Fibroblast of lung (primary cell): ENCODE measurements at regions not wholly inside any gene's neighbourhood (a gene's known extent, or its start where the extent isn't known, plus 50 kb on each side); places are given as distances from the start of the nearest gene placed in this dataset.
A peak's percentile ranks its signal among the peaks of the same experiment; 100 is the strongest.

Experiments
- DNase-seq, 2 donors: peaks; one replicate each; pipeline versions ENCODE4 v3.0.0 to v3.0.0-alpha.2; 2010; ENCODE audit warnings: low read depth in 2 of 2
- H2AFZ ChIP-seq: 2 replicates; pipeline ENCODE4 v1.5.1; 2012; ENCODE audit warnings: low read length, control low read depth, inconsistent platforms
- H3K27ac ChIP-seq: 2 replicates; pipeline ENCODE4 v1.5.1; 2011; ENCODE audit warnings: low read length, control low read depth; ENCODE audit not compliant: insufficient read depth
- H3K27me3 ChIP-seq: 2 replicates; pipeline ENCODE4 v1.5.1; 2011; ENCODE audit warnings: mild to moderate bottlenecking, low read length; ENCODE audit not compliant: control insufficient read depth, insufficient read depth
- H3K36me3 ChIP-seq: 2 replicates; pipeline ENCODE4 v1.5.1; 2011; ENCODE audit warnings: low read length; ENCODE audit not compliant: control insufficient read depth, insufficient read depth
- H3K4me1 ChIP-seq: 2 replicates; pipeline ENCODE4 v1.5.1; 2011; ENCODE audit warnings: low read length; ENCODE audit not compliant: control insufficient read depth, insufficient read depth; ENCODE audit errors: extremely low read depth
- H3K4me2 ChIP-seq: 2 replicates; pipeline ENCODE4 v1.5.1; 2011; ENCODE audit warnings: low read length, control low read depth; ENCODE audit not compliant: insufficient read depth; ENCODE audit errors: extremely low read depth
- H3K4me3 ChIP-seq, 4 experiments: fragments of 200-600 bp in 1 of 4; sonication (generic) in 1 of 4; replicated peaks in 1 of 4; 2 replicates each; pipeline ENCODE4 v1.5.1; 2011 to 2016; ENCODE audit warnings: low read length in 4 of 4, low read depth in 3 of 4, mild to moderate bottlenecking in 3 of 4, control low read depth in 2 of 4, inconsistent platforms in 1 of 4, mixed read lengths in 1 of 4; ENCODE audit not compliant: insufficient read depth in 1 of 4; ENCODE audit errors: control extremely low read depth in 1 of 4
- H3K79me2 ChIP-seq: 2 replicates; pipeline ENCODE4 v1.5.1; 2012; ENCODE audit warnings: mild to moderate bottlenecking, low read length, inconsistent platforms; ENCODE audit not compliant: control insufficient read depth, insufficient read depth
- H3K9ac ChIP-seq: 2 replicates; pipeline ENCODE4 v1.5.1; 2011; ENCODE audit warnings: mild to moderate bottlenecking, low read length, control low read depth; ENCODE audit not compliant: insufficient read depth
- H3K9me3 ChIP-seq: 2 replicates; pipeline ENCODE4 v1.5.1; 2012; ENCODE audit warnings: low read depth, low read length; ENCODE audit not compliant: control insufficient read depth, insufficient read depth
- H4K20me1 ChIP-seq: 2 replicates; pipeline ENCODE4 v1.5.1; 2011; ENCODE audit warnings: low read length; ENCODE audit not compliant: control insufficient read depth, insufficient read depth; ENCODE audit errors: extremely low read depth
- EZH2 ChIP-seq: IDR thresholded peaks from 2 replicates; pipeline ENCODE4 v1.5.1; 2012; ENCODE audit warnings: low read length, control low read depth, mild to moderate bottlenecking; ENCODE audit errors: missing control alignments
- TF ChIP-seq, protein P1 (sequence below), 2 donors: IDR thresholded peaks in 1 of 2; conservative IDR thresholded peaks in 1 of 2; 1 replicate in 1 of 2; 2 replicates in 1 of 2; pipeline ENCODE4 v1.5.1; 2011 to 2012; ENCODE audit warnings: low read length in 2 of 2, control low read depth in 1 of 2, inconsistent platforms in 1 of 2, low read depth in 1 of 2, mild to moderate bottlenecking in 1 of 2

DNA sequence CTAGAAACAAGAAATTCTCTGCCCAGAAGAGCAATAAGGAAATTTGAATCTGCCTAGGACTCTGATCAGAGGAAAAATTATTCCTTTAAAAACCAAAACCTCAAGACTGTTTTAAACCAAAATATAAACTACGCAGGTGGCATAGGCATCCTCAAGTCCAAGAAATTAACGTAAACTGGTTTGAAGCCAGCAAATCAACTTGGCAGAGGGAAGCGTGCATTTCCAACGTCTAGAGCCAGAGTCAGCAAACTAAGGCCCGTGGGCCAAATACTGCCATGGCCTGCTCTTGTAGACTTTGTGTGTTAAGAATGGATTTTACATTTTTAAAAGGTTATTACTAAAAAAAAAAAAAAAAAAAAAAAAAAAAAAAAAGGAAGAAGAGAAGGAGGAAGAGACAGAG lies 67.8 kb upstream of the VTCN1 start:
- H3K4me2 ChIP-seq, result no peak overlapping the region
- TF ChIP-seq, protein P1, sequence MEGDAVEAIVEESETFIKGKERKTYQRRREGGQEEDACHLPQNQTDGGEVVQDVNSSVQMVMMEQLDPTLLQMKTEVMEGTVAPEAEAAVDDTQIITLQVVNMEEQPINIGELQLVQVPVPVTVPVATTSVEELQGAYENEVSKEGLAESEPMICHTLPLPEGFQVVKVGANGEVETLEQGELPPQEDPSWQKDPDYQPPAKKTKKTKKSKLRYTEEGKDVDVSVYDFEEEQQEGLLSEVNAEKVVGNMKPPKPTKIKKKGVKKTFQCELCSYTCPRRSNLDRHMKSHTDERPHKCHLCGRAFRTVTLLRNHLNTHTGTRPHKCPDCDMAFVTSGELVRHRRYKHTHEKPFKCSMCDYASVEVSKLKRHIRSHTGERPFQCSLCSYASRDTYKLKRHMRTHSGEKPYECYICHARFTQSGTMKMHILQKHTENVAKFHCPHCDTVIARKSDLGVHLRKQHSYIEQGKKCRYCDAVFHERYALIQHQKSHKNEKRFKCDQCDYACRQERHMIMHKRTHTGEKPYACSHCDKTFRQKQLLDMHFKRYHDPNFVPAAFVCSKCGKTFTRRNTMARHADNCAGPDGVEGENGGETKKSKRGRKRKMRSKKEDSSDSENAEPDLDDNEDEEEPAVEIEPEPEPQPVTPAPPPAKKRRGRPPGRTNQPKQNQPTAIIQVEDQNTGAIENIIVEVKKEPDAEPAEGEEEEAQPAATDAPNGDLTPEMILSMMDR (conservative IDR thresholded peaks at IDR 0.05 in 1 of 2, IDR thresholded peaks at IDR 0.05 in 1 of 2; ENCODE audit: low read depth in 1 of 2, low read length in 2 of 2), result no peak
- TF ChIP-seq EZH2, result no peak
- H3K9ac ChIP-seq, result no peak overlapping the region
- no peak overlapping the region for H2AFZ ChIP-seq
- H3K27ac ChIP-seq, result no peak overlapping the region
- no peaks in the 10 kb centered on the region for H3K9me3 ChIP-seq
- H3K4me1 ChIP-seq, result no peaks in the 10 kb centered on the region
- no peaks in the 10 kb centered on the region for H4K20me1 ChIP-seq
- DNase-seq, result no peak
- H3K79me2 ChIP-seq, result no peaks in the 10 kb centered on the region
- H3K36me3 ChIP-seq, result no peaks in the 10 kb centered on the region
- no peaks in the 10 kb centered on the region for H3K27me3 ChIP-seq
- H3K4me3 ChIP-seq, result no peak overlapping the region

DNA sequence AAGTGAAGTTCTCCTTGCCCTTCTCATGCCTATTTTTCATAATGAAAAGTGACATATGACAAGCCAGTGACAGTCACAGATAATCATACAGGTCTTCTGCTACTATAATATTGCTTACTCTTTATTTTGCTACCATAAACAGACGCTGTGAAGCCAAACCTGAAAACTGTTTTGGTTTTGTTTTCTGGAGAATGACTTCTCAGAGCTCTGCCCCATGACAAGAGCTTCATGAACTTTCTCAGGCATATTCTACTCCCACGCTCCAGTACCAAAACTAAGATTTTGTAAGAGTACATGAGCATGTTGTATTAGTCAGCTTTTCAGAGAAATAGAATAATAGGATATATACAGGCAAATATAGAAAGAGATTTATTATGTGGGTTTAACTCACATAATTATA lies 64.3 kb upstream of the VTCN1 start:
- Histone ChIP-seq H3K36me3 (no peaks in the 10 kb centered on the region), H3K79me2 (no peaks in the 10 kb centered on the region), H3K9ac (no peak overlapping the region), H3K9me3 (no peaks in the 10 kb centered on the region), H4K20me1 (no peaks in the 10 kb centered on the region), H3K27me3 (no peaks in the 10 kb centered on the region), H3K4me3 (no peak overlapping the region), H3K4me1 (no peaks in the 10 kb centered on the region), H3K27ac (no peak overlapping the region), H2AFZ (no peak overlapping the region), H3K4me2 (no peak overlapping the region)
- TF ChIP-seq, protein P1 (conservative IDR thresholded peaks at IDR 0.05 in 1 of 2, IDR thresholded peaks at IDR 0.05 in 1 of 2; ENCODE audit: low read depth in 1 of 2, low read length in 2 of 2), result no peak
- TF ChIP-seq EZH2, result no peak
- DNase-seq, result no peak

DNA sequence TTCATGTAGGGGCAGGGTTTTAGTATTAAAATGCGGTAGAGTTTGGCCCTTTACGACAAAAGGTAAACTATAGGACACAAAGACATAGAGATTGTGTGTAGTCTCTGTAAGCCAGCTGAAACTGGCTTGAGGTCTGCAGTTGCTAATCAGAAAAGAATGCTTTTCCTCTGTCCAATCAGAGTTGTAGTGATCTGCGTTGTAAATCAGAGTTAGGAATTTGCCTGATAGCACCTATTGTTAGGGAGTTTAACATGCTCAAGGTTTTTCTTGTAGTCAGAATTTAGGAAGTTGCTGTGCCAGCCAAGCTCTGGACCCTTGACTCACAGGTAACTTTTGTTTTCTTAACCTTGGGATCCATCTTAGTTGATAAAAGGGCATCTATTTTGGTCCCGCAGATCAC lies 61.2 kb upstream of the VTCN1 start:
- Histone ChIP-seq H3K79me2 (no peaks in the 10 kb centered on the region), H3K36me3 (no peaks in the 10 kb centered on the region), H3K27me3 (peaks cover under 1% of the 10 kb centered on the region), H4K20me1 (no peaks in the 10 kb centered on the region), H3K9me3 (no peaks in the 10 kb centered on the region), H3K27ac (no peak overlapping the region), H3K4me3 (no peak overlapping the region), H3K9ac (no peak overlapping the region), H3K4me2 (no peak overlapping the region), H3K4me1 (no peaks in the 10 kb centered on the region), H2AFZ (no peak overlapping the region)
- no peak for TF ChIP-seq EZH2
- TF ChIP-seq, protein P1 (conservative IDR thresholded peaks at IDR 0.05 in 1 of 2, IDR thresholded peaks at IDR 0.05 in 1 of 2; ENCODE audit: low read depth in 1 of 2, low read length in 2 of 2), result no peak
- peak in 1 of 2 donors; percentile 67 for DNase-seq
